Endodermal cell (in vitro differentiated cells): ENCODE measurements at regions not wholly inside any gene's neighbourhood (a gene's known extent, or its start where the extent isn't known, plus 50 kb on each side); places are given as distances from the start of the nearest gene placed in this dataset.

Source experiments
- DNase-seq: peaks from one replicate; pipeline ENCODE4 v3.0.0-alpha.2; 2017
- H3K27ac ChIP-seq: 2 replicates; pipeline ENCODE4 v1.5.1; 2013; ENCODE audit warnings: mild to moderate bottlenecking, low read depth, low read length, moderate library complexity
- H3K27me3 ChIP-seq: 2 replicates; pipeline ENCODE4 v1.6.1; 2013; ENCODE audit warnings: mild to moderate bottlenecking, low read length, moderate library complexity; ENCODE audit not compliant: insufficient read depth, control insufficient read depth, poor library complexity, severe bottlenecking
- H3K36me3 ChIP-seq: 2 replicates; pipeline ENCODE4 v1.7.0; 2013; ENCODE audit warnings: mild to moderate bottlenecking, low read length, moderate library complexity; ENCODE audit not compliant: control insufficient read depth, insufficient read depth
- H3K4me1 ChIP-seq: one replicate; pipeline ENCODE4 v1.7.0; 2013; ENCODE audit warnings: low read length; ENCODE audit not compliant: control insufficient read depth, insufficient read depth
- H3K4me3 ChIP-seq: 2 replicates; pipeline ENCODE4 v1.5.1; 2013; ENCODE audit warnings: mild to moderate bottlenecking, low read length, moderate library complexity
- H3K9ac ChIP-seq: 2 replicates; pipeline ENCODE4 v1.6.1; 2013; ENCODE audit warnings: mild to moderate bottlenecking, low read length, moderate library complexity; ENCODE audit not compliant: poor library complexity, severe bottlenecking; ENCODE audit errors: extremely low read depth
- H3K9me3 ChIP-seq: 2 replicates; pipeline ENCODE4 v1.6.1; 2013; ENCODE audit warnings: mild to moderate bottlenecking, low read length, moderate library complexity; ENCODE audit not compliant: control insufficient read depth
- H3K27ac Mint-ChIP-seq: 2 replicates; pipeline ENCODE4 v1.8.0; 2020; ENCODE audit warnings: mixed read lengths
- H3K27me3 Mint-ChIP-seq: 2 replicates; pipeline ENCODE4 v1.8.0; 2021; ENCODE audit warnings: mild to moderate bottlenecking, mixed read lengths; ENCODE audit not compliant: insufficient read depth
- H3K36me3 Mint-ChIP-seq: 2 replicates; pipeline ENCODE4 v1.8.0; 2020; ENCODE audit warnings: low read depth, mixed read lengths
- H3K4me1 Mint-ChIP-seq: 2 replicates; pipeline ENCODE4 v1.8.0; 2020; ENCODE audit warnings: mixed read lengths
- H3K4me3 Mint-ChIP-seq: 2 replicates; pipeline ENCODE4 v1.8.0; 2020; ENCODE audit warnings: mild to moderate bottlenecking, moderate library complexity, mixed read lengths
- H3K9me3 Mint-ChIP-seq: 2 replicates; pipeline ENCODE4 v1.8.0; 2020; ENCODE audit warnings: mild to moderate bottlenecking, mixed read lengths
- WGBS, 2 experiments: methylation state at CpG; one replicate each; pipeline versions ENCODE4 v1.1.5 to v1.1.7; 2013; ENCODE audit warnings: missing lambda C conversion rate in 2 of 2, mixed read lengths in 1 of 2; ENCODE audit not compliant: insufficient coverage in 1 of 2, insufficient read length in 1 of 2; 5-methylcytosine and 5-hydroxymethylcytosine counted together
- TF ChIP-seq, protein P1 (sequence below): fragments of 200-600 bp; sonication (generic); conservative IDR thresholded peaks from 2 replicates; pipeline ENCODE4 v1.5.0; 2021; ENCODE audit warnings: antibody characterized with exemption, mild to moderate bottlenecking

- Histone ChIP-seq H3K4me1 (no peaks in the 10 kb centered on the region), H3K27ac (no peak overlapping the region), H3K27me3 (no peaks in the 10 kb centered on the region), H3K36me3 (no peaks in the 10 kb centered on the region), H3K9me3 (peaks cover 9% of the 10 kb centered on the region), H3K9ac (no peak overlapping the region), H3K4me3 (no peak overlapping the region)
- DNase-seq: no peak
- H3K4me1 Mint-ChIP-seq: no peaks in the 10 kb centered on the region
- no peaks in the 10 kb centered on the region for H3K27me3 Mint-ChIP-seq
- H3K9me3 Mint-ChIP-seq: peaks cover 23% of the 10 kb centered on the region
- no peaks in the 10 kb centered on the region for H3K36me3 Mint-ChIP-seq
- WGBS, 2 experiments: 88 to 92% methylated on average over 2 to 4 of the region's 4 CpGs
- no peak overlapping the region for H3K4me3 Mint-ChIP-seq
- H3K27ac Mint-ChIP-seq: no peak overlapping the region
- TF ChIP-seq, protein P1, sequence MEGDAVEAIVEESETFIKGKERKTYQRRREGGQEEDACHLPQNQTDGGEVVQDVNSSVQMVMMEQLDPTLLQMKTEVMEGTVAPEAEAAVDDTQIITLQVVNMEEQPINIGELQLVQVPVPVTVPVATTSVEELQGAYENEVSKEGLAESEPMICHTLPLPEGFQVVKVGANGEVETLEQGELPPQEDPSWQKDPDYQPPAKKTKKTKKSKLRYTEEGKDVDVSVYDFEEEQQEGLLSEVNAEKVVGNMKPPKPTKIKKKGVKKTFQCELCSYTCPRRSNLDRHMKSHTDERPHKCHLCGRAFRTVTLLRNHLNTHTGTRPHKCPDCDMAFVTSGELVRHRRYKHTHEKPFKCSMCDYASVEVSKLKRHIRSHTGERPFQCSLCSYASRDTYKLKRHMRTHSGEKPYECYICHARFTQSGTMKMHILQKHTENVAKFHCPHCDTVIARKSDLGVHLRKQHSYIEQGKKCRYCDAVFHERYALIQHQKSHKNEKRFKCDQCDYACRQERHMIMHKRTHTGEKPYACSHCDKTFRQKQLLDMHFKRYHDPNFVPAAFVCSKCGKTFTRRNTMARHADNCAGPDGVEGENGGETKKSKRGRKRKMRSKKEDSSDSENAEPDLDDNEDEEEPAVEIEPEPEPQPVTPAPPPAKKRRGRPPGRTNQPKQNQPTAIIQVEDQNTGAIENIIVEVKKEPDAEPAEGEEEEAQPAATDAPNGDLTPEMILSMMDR: no peak
Observed at GRCh38 chr4:159520074-159520473, 417.2 kb downstream of the RAPGEF2 start.

GRCh38 chr4:159526172-159526571 lies 423.3 kb downstream of the RAPGEF2 start:
- Mint-ChIP-seq H3K9me3 (peaks cover 38% of the 10 kb centered on the region), H3K4me3 (no peak overlapping the region)
- peaks cover 16% of the 10 kb centered on the region for H3K9me3 ChIP-seq

GRCh38 chr4:159534655-159535054 lies 431.8 kb downstream of the RAPGEF2 start:
- H3K4me3 Mint-ChIP-seq: no peak overlapping the region
- Histone ChIP-seq H3K9me3 (peaks cover 40% of the 10 kb centered on the region), H3K36me3 (no peaks in the 10 kb centered on the region), H3K9ac (no peak overlapping the region), H3K27ac (no peak overlapping the region), H3K4me1 (no peaks in the 10 kb centered on the region), H3K4me3 (no peak overlapping the region), H3K27me3 (no peaks in the 10 kb centered on the region)
- TF ChIP-seq, protein P1: no peak
- H3K9me3 Mint-ChIP-seq: peaks cover 42% of the 10 kb centered on the region
- peaks cover 2% of the 10 kb centered on the region for H3K36me3 Mint-ChIP-seq
- no peaks in the 10 kb centered on the region for H3K27me3 Mint-ChIP-seq
- no peaks in the 10 kb centered on the region for H3K4me1 Mint-ChIP-seq
- no peak overlapping the region for H3K27ac Mint-ChIP-seq
- 93% methylated on average over 1 of the region's 1 CpG; no CpG with 5 or more reads in 1 of the 2 experiments for WGBS, 2 experiments
- no peak for DNase-seq

More at GRCh38 chr4:159526172-159526571, 423.3 kb downstream of the RAPGEF2 start:
- H3K27me3 Mint-ChIP-seq: no peaks in the 10 kb centered on the region
- Histone ChIP-seq H3K4me3 (no peak overlapping the region), H3K27me3 (no peaks in the 10 kb centered on the region), H3K36me3 (no peaks in the 10 kb centered on the region), H3K27ac (no peak overlapping the region), H3K4me1 (no peaks in the 10 kb centered on the region), H3K9ac (no peak overlapping the region)
- no peaks in the 10 kb centered on the region for H3K36me3 Mint-ChIP-seq
- no peak overlapping the region for H3K27ac Mint-ChIP-seq
- H3K4me1 Mint-ChIP-seq: no peaks in the 10 kb centered on the region
- DNase-seq: no peak
- TF ChIP-seq, protein P1: no peak
- 92 to 95% methylated on average over 4 to 6 of the region's 6 CpGs for WGBS, 2 experiments
